SKM-1 treated with dmso at 0.1 percent for 144 hours (cell line): ENCODE measurements at regions not wholly inside any gene's neighbourhood (a gene's known extent, or its start where the extent isn't known, plus 50 kb on each side); places are given as distances from the start of the nearest gene placed in this dataset.
"Not testable (repeated sequence)": the region's sequence is repeated elsewhere in the genome, so short reads cannot be mapped to it uniquely, and the experiment has no call there.

Source experiments
- DNase-seq: peaks from one replicate; lab custom pipeline; 2025; ENCODE audit not compliant: unreplicated experiment; lab: John Stamatoyannopoulos, UW

DNA sequence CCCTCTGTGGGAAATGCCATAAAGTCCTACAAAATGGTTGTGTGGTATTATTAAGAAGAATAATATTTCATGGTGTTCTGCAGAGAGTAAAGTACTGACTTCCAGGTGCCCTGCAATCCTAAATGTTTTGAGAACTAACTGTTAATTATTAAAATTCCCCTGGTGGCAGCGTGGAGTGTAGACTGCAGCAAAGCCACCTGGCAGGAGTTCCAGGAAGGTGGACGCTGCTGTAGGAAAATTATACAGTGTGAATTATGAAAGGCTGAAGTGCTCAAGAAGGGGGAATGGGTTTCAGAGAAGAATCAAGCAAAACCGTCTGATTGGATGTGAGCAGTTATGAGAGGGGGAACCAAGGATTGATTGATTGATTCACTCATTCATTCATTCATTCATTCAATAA lies 572.4 kb upstream of the PPP2R3A start:
- no peak for DNase-seq

DNA sequence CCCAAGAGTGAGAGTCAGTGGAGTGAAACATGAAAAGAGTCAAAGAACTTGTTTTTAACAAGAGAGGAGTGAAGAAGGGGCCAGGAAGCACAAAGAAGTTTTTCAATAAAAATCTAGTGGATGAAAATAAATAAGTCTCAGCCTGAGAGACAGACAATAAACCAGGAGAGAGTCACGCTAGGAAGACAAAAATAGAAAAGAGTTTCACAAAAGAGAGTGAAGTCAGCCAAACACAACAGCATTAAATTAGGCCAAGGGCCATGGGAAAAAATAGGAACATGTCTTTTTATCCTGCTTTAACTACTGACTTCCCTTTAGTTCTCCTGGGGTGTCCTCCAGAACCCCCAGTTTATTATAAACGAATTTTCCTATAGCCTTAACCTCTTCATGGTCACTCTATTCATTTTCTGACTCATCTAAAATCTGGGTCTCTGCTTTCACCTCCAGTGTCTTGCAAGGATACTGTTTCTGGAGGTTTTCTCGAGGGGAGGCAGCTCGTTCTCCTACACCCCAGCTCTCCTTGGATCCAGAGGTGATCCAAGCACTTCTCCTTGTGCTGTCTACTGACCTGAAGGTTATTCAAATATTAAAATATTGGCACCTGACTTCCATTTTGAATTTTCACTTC lies 571.5 kb upstream of the PPP2R3A start:
- DNase-seq = no peak

DNA sequence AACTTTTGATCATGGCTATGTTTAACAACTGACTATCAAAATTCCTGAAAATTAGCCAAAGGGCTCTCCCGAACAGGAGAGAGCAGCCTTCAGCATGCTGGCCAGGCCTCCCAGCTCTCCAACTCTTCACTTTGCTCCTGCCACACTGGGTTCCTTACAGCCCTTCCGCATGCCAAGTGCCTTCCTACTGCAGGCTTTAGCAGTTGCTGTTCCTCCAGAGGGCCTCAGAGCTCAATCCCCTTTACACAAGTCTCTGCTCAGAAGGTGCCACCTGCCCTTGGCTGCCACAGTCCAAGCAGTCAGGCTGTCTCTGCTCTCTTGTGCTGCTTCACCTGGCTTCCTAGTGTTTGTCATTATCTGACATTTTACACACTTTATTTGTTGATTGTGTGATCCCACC lies 553.1 kb upstream of the PPP2R3A start:
- DNase-seq = no peak

DNA sequence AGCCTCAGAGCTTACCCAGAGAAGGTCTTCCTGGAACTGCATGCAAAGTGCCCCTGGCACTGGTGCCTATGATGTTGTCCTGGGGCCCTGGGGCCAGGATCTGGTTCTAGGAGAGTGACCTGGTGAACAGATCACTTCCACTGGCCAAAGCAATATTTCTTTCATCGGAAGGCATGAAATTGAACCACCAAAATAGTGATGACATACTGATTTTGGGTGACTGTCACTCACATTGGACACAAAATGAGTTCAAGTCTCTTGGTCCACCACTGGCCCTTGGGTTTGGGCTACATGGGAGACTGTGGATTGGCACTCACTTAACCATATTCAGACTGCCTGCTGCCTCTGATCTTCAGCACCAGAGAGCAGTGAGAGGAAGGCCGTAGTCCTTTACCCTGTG lies 549.3 kb upstream of the PPP2R3A start:
- DNase-seq = no peak

DNA sequence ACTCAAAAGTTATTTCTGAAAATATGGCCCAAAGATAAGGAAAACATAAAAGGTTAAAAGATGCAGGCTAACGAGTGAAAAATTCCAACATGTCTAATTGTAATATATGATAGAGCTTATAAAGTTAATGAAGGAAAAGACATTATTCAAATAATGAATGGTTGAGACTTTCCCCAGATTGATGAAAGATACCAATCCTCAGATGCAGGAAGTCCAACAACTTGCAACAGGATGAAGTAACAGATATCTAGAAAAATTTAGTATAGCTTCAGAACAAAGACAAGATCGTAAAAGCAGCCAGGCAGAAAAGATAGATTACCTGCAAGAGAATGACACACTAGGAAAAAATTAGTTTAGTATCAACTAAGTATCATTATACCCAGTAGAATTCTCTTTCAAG lies 546.4 kb upstream of the PPP2R3A start:
- no peak for DNase-seq

DNA sequence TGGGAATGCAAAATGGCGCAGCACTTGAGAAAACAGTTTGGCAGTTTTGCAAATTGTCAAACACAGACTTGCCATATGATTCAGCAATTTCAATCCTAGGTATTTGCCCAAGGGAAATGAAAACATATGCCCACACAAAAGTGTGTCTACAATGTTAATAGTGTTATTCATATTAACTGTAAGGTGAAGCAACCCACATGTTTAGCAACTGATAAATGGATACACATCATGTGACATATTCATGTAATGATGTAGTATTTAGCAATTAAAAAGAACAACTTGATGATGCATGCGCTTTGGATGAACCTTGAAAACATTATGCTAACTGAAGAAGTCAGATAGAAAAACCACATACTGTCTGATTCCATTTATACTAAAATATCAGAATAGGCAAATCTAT lies 539.0 kb upstream of the PPP2R3A start:
- no peak for DNase-seq

DNA sequence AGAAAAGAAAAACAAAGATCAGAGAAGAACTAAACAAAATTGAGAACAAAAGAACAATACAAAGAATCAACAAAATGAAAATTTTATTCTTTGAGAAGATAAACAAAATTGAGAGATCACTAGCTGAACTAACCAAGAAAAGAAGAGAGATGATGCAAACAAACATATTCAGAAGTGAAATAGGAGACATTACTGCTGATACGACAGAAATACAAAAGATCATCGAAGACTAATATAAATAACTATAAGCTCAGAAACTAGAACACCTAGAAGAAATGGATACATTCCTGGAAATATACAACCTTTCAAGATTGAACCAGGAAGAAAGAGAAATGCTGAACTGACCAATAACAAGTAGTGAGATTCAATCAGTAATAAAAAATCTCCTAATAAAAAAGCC lies 533.1 kb upstream of the PPP2R3A start:
- DNase-seq = no peak

DNA sequence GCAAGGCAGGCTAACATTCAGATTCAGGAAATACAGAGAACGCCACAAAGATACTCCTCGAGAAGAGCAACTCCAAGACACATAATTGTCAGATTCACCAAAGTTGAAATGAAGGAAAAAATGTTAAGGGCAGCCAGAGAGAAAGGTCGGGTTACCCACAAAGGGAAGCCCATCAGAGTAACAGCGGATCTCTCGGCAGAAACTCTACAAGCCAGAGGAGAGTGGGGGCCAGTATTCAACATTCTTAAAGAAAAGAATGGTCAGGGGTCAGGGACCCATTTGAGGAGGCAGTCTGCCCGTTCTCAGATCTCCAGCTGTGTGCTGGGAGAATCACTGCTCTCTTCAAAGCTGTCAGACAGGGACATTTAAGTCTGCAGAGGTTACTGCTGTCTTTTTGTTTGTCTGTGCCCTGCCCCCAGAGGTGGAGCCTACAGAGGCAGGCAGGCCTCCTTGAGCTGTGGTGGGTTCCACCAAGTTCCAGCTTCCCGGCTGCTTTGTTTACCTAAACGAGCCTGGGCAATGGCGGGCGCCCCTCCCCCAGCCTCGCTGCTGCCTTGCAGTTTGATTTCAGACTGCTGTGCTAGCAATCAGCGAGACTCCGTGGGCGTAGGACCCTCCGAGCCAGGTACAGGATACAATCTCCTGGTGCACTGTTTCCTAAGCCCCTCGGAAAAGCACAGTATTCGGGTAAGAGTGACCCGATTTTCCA lies 526.5 kb upstream of the PPP2R3A start:
- not testable (repeated sequence) for DNase-seq

DNA sequence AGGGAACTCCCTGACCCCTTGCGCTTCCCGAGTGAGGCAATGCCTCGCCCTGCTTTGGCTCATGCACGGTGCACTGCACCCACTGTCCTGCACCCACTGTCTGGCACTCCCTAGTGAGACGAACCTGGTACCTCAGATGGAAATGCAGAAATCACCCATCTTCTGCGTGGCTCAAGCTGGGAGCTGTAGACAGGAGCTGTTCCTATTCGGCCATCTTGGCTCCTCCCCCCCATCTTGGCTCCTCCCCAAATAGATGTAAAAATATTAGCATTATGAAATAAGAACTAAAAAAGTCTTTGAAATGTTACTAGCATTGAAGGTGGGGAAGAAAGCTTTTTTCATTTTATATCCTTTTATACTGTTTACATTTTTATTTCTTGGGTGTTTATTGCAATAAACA lies 525.9 kb upstream of the PPP2R3A start:
- not testable (repeated sequence) for DNase-seq

DNA sequence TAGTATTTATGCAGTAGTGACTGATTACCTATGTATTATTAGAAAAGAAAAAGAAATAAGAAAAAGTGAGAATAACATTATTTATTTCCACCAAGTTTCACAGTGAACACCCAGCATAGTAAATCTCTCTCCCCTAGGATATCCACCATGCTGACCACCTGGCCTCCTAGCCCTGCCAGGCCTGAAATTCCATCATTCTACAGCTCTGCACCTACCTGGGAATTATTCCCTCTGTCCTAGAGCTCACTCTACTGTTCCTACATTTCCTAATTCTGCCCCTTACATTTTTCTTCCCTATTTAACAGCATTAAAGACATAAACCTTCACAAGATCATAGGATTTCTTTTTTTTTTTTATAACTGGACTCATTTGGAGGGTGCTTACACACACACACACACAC lies 525.3 kb upstream of the PPP2R3A start:
- DNase-seq = no peak

DNA sequence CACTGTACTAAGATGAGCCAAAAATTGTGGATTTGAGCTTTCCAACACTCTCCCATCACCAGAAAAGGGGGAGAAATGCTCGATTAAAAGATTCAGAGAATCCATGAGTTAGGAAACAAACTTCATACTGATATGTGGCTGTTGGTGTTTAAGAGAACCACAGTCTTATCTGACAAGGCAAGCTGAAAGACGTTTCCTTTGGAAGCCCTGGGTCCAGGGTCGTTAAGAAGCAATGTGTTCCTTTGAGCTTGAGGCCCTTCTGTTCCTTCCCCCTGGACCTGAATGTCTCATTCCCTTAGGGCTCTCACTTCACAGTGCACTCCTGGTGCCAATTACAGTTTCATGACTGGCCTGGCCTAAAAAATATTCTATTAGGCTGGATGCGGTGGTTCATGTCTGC lies 524.8 kb upstream of the PPP2R3A start:
- DNase-seq = no peak

DNA sequence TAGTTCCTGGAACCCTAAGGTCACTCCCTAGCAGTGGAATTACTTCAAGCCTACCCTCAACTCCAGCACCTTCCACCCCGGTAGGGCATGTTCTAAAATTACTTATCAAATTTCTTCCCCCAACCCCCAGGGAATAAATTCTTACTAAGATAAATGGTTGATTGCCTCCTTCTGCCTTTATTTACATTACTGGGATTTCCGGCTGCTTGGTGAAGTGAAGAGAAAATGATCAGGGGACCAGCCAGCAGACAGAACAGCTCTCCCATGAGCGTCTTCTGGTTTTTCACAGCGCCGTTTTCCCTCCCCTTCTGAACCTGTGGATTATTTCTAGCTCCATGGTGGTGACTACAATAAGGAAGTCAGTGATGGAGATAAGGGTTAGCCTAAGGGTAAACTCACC lies 521.5 kb upstream of the PPP2R3A start:
- no peak for DNase-seq

DNA sequence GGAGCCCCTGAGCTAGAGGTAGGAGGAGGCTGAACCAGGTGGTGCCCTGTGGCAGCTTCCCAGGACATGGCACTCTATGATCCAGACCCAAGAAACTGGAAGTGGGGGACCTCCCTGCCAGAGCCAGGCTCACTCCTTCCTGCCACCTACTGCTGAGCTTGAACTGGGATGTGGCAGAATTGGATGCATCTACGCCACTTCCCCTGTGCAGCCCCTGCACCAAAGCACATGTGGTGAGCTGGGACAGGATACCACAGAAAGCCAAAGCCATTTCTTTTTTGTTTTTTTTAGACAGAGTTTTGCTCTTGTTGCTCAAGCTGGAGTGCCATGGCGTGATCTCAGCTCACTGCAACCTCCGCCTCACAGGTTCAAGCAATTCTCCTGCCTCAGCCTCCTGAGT lies 518.0 kb upstream of the PPP2R3A start:
- no peak for DNase-seq

DNA sequence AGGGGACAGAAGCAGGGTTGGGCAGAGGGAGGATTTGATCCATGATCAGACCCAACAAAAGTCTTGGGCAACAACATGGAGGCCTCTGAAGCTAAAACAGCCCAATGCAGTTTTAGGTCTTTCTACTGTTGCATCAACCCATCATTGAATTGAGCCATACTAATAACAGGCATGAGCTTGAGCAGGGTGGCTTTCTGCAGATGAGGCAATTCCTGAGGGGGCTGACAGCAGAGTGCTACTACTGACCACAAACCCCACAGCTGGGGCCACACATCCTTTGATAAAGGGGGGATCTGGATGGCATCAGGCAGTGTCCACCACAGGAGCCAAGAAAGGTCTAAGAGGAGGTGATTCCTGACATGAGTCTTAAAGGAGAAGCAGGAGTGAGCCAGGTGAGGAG lies 517.0 kb upstream of the PPP2R3A start:
- DNase-seq = peak; percentile 69

DNA sequence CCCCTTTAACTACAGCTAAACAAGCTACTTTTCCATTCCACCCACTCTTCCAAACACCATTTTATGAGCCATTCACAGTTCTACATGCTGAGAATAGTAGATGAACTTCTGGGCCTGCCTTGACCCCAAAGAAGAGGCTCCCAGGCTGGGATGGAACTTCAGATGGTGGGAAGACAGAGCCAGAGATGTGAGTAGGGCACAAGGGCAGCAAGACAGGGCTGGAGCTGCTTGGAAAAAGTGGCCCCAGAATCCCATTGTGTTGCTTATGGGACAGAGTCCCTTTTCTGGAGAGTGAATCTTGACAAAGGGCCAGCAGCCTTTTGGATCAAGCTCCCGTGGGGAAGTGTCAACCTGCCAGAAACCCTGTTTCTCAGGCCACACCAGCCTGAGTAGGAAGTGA lies 516.5 kb upstream of the PPP2R3A start:
- no peak for DNase-seq

DNA sequence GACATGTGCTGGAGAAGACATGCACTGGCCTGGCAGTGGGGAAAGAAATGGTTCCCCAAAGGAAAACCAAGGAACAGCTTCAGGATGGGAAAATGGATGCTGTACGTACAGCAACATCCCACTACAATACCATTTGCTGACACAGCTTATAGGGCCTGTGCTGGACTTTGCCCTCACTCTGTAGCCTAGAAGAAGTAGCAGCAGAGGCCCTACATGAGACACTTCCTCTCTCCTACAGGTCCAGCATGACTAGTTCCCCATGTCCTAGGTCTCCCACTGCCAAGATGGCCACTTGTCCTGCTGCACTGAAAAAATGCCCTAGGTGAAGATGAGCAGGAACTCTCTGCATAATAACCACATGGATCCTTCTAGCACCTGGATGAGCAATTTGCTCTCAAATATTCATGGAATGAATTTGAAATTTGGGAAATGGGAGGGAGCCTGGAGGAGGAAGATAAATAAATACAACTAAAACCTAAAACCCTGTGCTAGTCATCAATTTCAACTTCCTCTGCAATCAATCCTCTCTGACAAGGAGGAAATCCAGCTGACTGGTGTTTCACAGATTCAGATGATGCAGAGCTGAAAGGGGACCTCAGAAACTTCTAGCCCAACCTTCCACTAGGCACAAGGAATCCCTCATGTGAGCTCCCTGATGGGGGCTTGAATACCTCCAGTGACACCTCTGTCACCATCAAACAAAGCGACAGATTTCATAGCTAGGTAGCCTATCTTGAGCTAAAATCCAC lies 514.3 kb upstream of the PPP2R3A start:
- peak; percentile 34 for DNase-seq

DNA sequence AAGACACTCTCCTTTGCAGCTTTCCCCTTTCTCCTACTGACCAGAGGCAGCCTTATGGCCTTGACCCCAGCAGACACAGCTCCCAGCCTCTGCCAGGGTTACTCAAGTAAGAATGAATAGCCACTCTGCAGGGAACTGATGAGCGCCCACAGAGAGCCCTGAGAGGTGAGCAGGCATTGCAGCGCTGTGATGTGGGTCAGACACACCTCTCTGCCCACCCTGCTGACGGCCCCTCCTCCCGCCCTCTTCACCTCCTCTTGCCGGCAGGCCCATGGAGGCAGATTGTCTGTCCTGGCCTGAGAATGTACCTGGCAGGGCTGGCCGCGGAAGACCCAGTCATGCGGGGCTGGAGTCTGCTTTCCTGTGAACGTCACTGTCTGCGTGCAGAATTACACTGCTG lies 512.6 kb upstream of the PPP2R3A start:
- no peak for DNase-seq

DNA sequence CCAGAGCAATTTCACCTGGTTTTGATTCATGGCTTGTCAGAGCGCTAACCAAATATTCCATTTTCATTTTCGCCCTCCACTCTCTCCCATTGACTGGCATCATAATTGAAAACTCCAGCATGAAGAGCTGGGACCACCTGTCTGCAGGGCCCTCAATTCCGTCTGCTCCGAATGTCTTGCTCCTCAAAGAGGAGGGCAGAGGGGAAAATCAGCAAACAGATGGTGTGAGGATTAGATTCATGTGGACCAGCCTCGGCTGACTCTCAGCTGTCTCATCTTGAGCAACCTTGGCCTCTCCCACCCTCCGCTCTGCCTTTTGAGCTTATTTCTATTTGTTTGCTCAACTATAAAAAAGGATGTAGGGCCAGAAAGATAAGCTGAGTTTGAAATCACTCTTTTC lies 512.2 kb upstream of the PPP2R3A start:
- DNase-seq = no peak

DNA sequence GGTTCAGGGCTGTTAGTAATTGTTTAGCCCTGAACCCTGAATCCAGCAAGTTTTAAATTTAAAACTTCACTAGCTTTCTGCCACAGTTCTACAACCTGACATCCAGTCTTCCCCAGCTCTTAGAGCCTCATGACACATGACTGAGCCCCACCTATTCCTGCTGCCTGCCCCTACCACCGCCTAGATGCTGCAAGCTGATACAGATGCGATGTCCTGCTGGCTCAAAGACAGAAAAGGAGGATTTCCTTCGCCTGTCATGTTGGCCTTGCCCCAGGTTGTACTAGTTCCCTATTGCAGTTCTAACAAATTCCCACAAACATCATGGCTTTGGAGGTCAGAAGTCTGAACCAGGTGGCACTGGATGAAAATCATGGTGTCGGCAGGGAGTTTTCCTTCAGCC lies 510.6 kb upstream of the PPP2R3A start:
- no peak for DNase-seq

DNA sequence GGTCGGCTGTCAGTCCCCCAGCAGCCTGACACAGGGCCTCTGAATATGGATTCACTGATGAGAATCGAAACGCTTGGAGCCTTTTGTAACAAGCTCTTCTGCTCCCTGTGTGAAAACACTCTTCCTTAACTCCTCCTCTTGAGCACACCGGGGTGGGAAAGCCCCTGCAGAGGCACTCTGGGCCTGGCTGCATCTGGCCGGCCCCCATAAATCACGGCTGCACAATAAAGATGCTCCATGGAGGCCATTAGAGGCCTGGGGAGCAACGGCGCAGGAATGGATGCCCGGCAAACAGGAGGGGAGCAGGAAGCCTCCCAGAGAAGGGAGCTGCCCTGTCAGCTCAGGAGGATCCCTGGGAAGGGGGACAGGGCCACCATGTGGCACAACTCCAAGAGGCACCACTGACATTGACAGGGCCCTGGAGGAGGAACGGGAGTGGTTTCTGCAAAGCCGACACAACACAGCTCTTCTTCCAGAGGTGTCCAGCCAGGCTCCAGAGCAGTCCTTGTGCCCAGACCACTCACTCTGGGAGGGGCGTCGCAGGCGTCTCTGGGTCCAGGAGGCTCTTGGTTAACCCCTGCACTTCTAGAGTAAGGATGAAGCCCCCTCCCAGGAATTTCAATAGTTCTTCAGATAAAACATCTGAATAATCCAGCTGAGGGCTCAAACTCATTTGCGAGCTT lies 509.3 kb upstream of the PPP2R3A start:
- no peak for DNase-seq

DNA sequence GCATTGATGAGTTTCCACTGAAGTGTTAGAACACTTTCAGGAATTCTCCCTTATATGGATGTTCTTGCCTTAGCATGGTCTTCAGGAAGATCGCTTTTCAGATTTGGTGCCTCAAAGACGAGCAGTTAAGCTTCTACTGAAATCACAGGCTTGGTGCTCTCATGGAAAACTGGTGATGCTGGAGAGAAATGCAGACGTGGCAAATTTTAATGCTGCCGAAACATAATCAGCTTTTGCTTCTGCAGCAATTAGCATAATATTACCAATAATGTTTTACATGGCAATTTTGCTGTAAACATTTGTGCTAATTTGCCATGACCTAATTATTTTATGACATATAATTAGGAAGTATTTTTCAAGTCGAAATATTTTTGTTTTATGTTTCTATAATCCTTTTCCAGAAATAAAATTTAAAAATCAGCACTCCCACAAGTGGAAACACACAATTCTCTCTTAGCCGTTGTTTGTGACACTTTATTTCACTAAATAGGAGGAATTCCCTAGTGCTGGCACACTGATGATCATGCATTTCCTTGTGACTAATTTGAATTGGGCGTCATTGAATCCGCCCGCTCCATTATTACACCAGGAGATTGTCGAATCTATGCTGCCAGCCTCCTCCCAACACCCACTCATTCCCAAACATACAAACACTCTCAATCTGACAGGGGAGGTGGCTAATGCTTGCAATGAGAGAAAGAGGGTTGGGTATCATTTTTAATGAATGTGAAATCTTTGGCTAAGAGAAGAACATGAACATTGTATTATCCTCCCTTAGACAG lies 506.8 kb upstream of the PPP2R3A start:
- DNase-seq = no peak
